Trophoblast cell (in vitro differentiated cells and primary cell): ENCODE measurements at regions not wholly inside any gene's neighbourhood (a gene's known extent, or its start where the extent isn't known, plus 50 kb on each side); places are given as distances from the start of the nearest gene placed in this dataset.

Experiments used
- DNase-seq, 2 donors: peaks; one replicate each; pipeline ENCODE4 v3.0.0-alpha.2; 2016
- H2AFZ ChIP-seq: 2 replicates; pipeline ENCODE4 v1.6.1; 2013; ENCODE audit warnings: low read length, moderate library complexity, mild to moderate bottlenecking; ENCODE audit not compliant: insufficient read depth, poor library complexity
- H2AK5ac ChIP-seq: 2 replicates; pipeline ENCODE4 v1.6.1; 2013; ENCODE audit warnings: mild to moderate bottlenecking, low read length
- H2BK120ac ChIP-seq: 2 replicates; pipeline ENCODE4 v1.6.1; 2013; ENCODE audit warnings: low read length, mild to moderate bottlenecking, moderate library complexity; ENCODE audit not compliant: insufficient read depth, poor library complexity
- H2BK12ac ChIP-seq: 2 replicates; pipeline ENCODE4 v1.6.1; 2013; ENCODE audit warnings: mild to moderate bottlenecking, low read length, moderate library complexity
- H2BK5ac ChIP-seq: 2 replicates; pipeline ENCODE4 v1.6.1; 2013; ENCODE audit warnings: low read length, low read depth, moderate library complexity, mild to moderate bottlenecking; ENCODE audit not compliant: poor library complexity
- H3K14ac ChIP-seq: 2 replicates; pipeline ENCODE4 v1.6.1; 2013; ENCODE audit warnings: mild to moderate bottlenecking, low read length
- H3K18ac ChIP-seq: 2 replicates; pipeline ENCODE4 v1.6.1; 2013; ENCODE audit warnings: mild to moderate bottlenecking, low read length
- H3K23ac ChIP-seq: 2 replicates; pipeline ENCODE4 v1.6.1; 2013; ENCODE audit warnings: low read length
- H3K27ac ChIP-seq: 2 replicates; pipeline ENCODE4 v1.5.1; 2013; ENCODE audit warnings: low read depth, mild to moderate bottlenecking, inconsistent platforms, low read length, moderate library complexity
- H3K27me3 ChIP-seq: 2 replicates; pipeline ENCODE4 v1.6.1; 2013; ENCODE audit warnings: inconsistent platforms, mild to moderate bottlenecking, low read length, moderate library complexity; ENCODE audit not compliant: insufficient read depth
- H3K36me3 ChIP-seq, 2 experiments: 1 replicate in 1 of 2; 2 replicates in 1 of 2; pipeline ENCODE4 v1.6.1; 2013; ENCODE audit warnings: low read length in 2 of 2, mild to moderate bottlenecking in 2 of 2, moderate library complexity in 1 of 2; ENCODE audit not compliant: insufficient read depth in 2 of 2, control insufficient read depth in 1 of 2
- H3K4ac ChIP-seq: 2 replicates; pipeline ENCODE4 v1.6.1; 2013; ENCODE audit warnings: low read depth, mild to moderate bottlenecking, low read length, moderate library complexity
- H3K4me1 ChIP-seq, 2 experiments: 1 replicate in 1 of 2; 2 replicates in 1 of 2; pipeline ENCODE4 v1.6.1; 2013; ENCODE audit warnings: low read length in 2 of 2, mild to moderate bottlenecking in 2 of 2, moderate library complexity in 1 of 2; ENCODE audit not compliant: insufficient read depth in 2 of 2, control insufficient read depth in 1 of 2
- H3K4me2 ChIP-seq: 2 replicates; pipeline ENCODE4 v1.6.1; 2013; ENCODE audit warnings: inconsistent platforms, mild to moderate bottlenecking, low read length, moderate library complexity
- H3K4me3 ChIP-seq: 2 replicates; pipeline ENCODE4 v1.5.1; 2013; ENCODE audit warnings: mild to moderate bottlenecking, low read depth, low read length, inconsistent platforms
- H3K79me1 ChIP-seq: one replicate; pipeline ENCODE4 v1.6.1; 2013; ENCODE audit warnings: low read length
- H3K79me2 ChIP-seq: 2 replicates; pipeline ENCODE4 v1.6.1; 2013; ENCODE audit warnings: low read length, mild to moderate bottlenecking; ENCODE audit not compliant: control insufficient read depth, insufficient read depth, poor library complexity
- H3K9ac ChIP-seq: 2 replicates; pipeline ENCODE4 v1.6.1; 2013; ENCODE audit warnings: mild to moderate bottlenecking, low read length
- H3K9me3 ChIP-seq: 2 replicates; pipeline ENCODE4 v1.6.1; 2013; ENCODE audit warnings: low read depth, mild to moderate bottlenecking, control low read depth, inconsistent platforms, low read length; ENCODE audit not compliant: insufficient read depth
- H4K12ac ChIP-seq: 2 replicates; pipeline ENCODE4 v1.6.1; 2013; ENCODE audit warnings: low read depth, mild to moderate bottlenecking, low read length, moderate library complexity
- H4K8ac ChIP-seq: 2 replicates; pipeline ENCODE4 v1.6.1; 2013; ENCODE audit warnings: low read depth, mild to moderate bottlenecking, low read length, moderate library complexity
- H4K91ac ChIP-seq: one replicate; pipeline ENCODE4 v1.6.1; 2013; ENCODE audit warnings: low read depth, mild to moderate bottlenecking, low read length, moderate library complexity
- WGBS: extraction: QIAGEN DNeasy Blood & Tissue Kit; methylation state at CpG from one replicate; pipeline ENCODE4 v1.1.7; 2013; ENCODE audit warnings: missing lambda C conversion rate; ENCODE audit not compliant: insufficient read length, insufficient coverage; ENCODE audit errors: extremely low coverage; 5-methylcytosine and 5-hydroxymethylcytosine counted together

- no peak overlapping the region for H3K4me2 ChIP-seq
- H3K79me2 ChIP-seq: no peaks in the 10 kb centered on the region
- H2BK120ac ChIP-seq: no peak overlapping the region
- no peak overlapping the region for H4K12ac ChIP-seq
- no peak overlapping the region for H3K27ac ChIP-seq
- H3K4ac ChIP-seq: no peak overlapping the region
- no peak overlapping the region for H3K4me3 ChIP-seq
- no peak overlapping the region for H3K14ac ChIP-seq
- H4K91ac ChIP-seq: no peak overlapping the region
- H3K4me1 ChIP-seq: no peaks in the 10 kb centered on the region
- H3K36me3 ChIP-seq: no peaks in the 10 kb centered on the region
- no CpG with 5 or more reads among the region's 2 CpGs for WGBS
- DNase-seq: no peak
- H3K9me3 ChIP-seq: peaks cover 5% of the 10 kb centered on the region
- H2AFZ ChIP-seq: no peak overlapping the region
- H3K23ac ChIP-seq: no peak overlapping the region
- no peak overlapping the region for H4K8ac ChIP-seq
- no peak overlapping the region for H2BK5ac ChIP-seq
- H2AK5ac ChIP-seq: no peak overlapping the region
- H3K27me3 ChIP-seq: no peaks in the 10 kb centered on the region
- no peak overlapping the region for H3K9ac ChIP-seq
- H3K18ac ChIP-seq: no peak overlapping the region
- H3K79me1 ChIP-seq: no peaks in the 10 kb centered on the region
- H2BK12ac ChIP-seq: no peak overlapping the region
Observed at GRCh38 chr5:133727636-133728035, 115.3 kb upstream of the FSTL4 start.

GRCh38 chr5:133723651-133724366, 111.5 kb upstream of the FSTL4 start:
- Histone ChIP-seq H3K4me1 (no peaks in the 10 kb centered on the region), H3K36me3 (no peaks in the 10 kb centered on the region), H3K4me2 (no peak overlapping the region), H3K23ac (no peak overlapping the region), H3K4ac (no peak overlapping the region), H2BK12ac (no peak overlapping the region), H2BK5ac (no peak overlapping the region), H4K8ac (no peak overlapping the region), H3K27me3 (no peaks in the 10 kb centered on the region), H3K4me3 (no peak overlapping the region), H3K79me2 (no peaks in the 10 kb centered on the region), H4K12ac (no peak overlapping the region), H2BK120ac (no peak overlapping the region), H2AFZ (no peak overlapping the region), H3K18ac (no peak overlapping the region), H3K9ac (no peak overlapping the region), H2AK5ac (no peak overlapping the region), H3K79me1 (no peaks in the 10 kb centered on the region), H3K14ac (no peak overlapping the region), H3K27ac (no peak overlapping the region), H3K9me3 (peaks cover 6% of the 10 kb centered on the region), H4K91ac (no peak overlapping the region)
- no CpG with 5 or more reads among the region's 1 CpG for WGBS
- DNase-seq: no peak

GRCh38 chr5:133723126-133723525, 110.8 kb upstream of the FSTL4 start:
- H4K91ac ChIP-seq: no peak overlapping the region
- no peaks in the 10 kb centered on the region for H3K79me1 ChIP-seq
- no peak overlapping the region for H3K23ac ChIP-seq
- H2BK12ac ChIP-seq: no peak overlapping the region
- H3K4ac ChIP-seq: no peak overlapping the region
- no peak overlapping the region for H3K14ac ChIP-seq
- no peak overlapping the region for H3K9ac ChIP-seq
- H3K4me3 ChIP-seq: no peak overlapping the region
- no peaks in the 10 kb centered on the region for H3K79me2 ChIP-seq
- H3K18ac ChIP-seq: no peak overlapping the region
- no peak overlapping the region for H2BK5ac ChIP-seq
- no peaks in the 10 kb centered on the region for H3K4me1 ChIP-seq
- H3K27me3 ChIP-seq: no peaks in the 10 kb centered on the region
- H2AK5ac ChIP-seq: no peak overlapping the region
- peaks cover 6% of the 10 kb centered on the region for H3K9me3 ChIP-seq
- H3K27ac ChIP-seq: no peak overlapping the region
- H2BK120ac ChIP-seq: no peak overlapping the region
- H3K36me3 ChIP-seq: no peaks in the 10 kb centered on the region
- no peak overlapping the region for H3K4me2 ChIP-seq
- H2AFZ ChIP-seq: no peak overlapping the region
- DNase-seq: no peak
- WGBS: no CpG with 5 or more reads among the region's 2 CpGs
- no peak overlapping the region for H4K12ac ChIP-seq
- no peak overlapping the region for H4K8ac ChIP-seq

GRCh38 chr5:133721365-133721764, 109.0 kb upstream of the FSTL4 start:
- H3K4me3 ChIP-seq: no peak overlapping the region
- DNase-seq: no peak
- no peak overlapping the region for H3K4ac ChIP-seq
- no peak overlapping the region for H4K12ac ChIP-seq
- H3K18ac ChIP-seq: no peak overlapping the region
- no peak overlapping the region for H3K27ac ChIP-seq
- H3K36me3 ChIP-seq: no peaks in the 10 kb centered on the region
- H2AK5ac ChIP-seq: no peak overlapping the region
- no peak overlapping the region for H4K91ac ChIP-seq
- no peak overlapping the region for H3K4me2 ChIP-seq
- no peaks in the 10 kb centered on the region for H3K4me1 ChIP-seq
- H2BK5ac ChIP-seq: no peak overlapping the region
- H2BK120ac ChIP-seq: no peak overlapping the region
- peaks cover 6% of the 10 kb centered on the region for H3K9me3 ChIP-seq
- no peak overlapping the region for H3K14ac ChIP-seq
- no peaks in the 10 kb centered on the region for H3K27me3 ChIP-seq
- H3K23ac ChIP-seq: no peak overlapping the region
- H2AFZ ChIP-seq: no peak overlapping the region
- no peaks in the 10 kb centered on the region for H3K79me2 ChIP-seq
- no peak overlapping the region for H3K9ac ChIP-seq
- no peaks in the 10 kb centered on the region for H3K79me1 ChIP-seq
- H2BK12ac ChIP-seq: no peak overlapping the region
- no peak overlapping the region for H4K8ac ChIP-seq
